ENCODE measurements at regions not wholly inside any gene's neighbourhood (a gene's known extent, or its start where the extent isn't known, plus 50 kb on each side); places are given as distances from the start of the nearest gene placed in this dataset.
A peak's percentile ranks its signal among the peaks of the same experiment; 100 is the strongest.
"Not testable (repeated sequence)": the region's sequence is repeated elsewhere in the genome, so short reads cannot be mapped to it uniquely, and the experiment has no call there.

DNA sequence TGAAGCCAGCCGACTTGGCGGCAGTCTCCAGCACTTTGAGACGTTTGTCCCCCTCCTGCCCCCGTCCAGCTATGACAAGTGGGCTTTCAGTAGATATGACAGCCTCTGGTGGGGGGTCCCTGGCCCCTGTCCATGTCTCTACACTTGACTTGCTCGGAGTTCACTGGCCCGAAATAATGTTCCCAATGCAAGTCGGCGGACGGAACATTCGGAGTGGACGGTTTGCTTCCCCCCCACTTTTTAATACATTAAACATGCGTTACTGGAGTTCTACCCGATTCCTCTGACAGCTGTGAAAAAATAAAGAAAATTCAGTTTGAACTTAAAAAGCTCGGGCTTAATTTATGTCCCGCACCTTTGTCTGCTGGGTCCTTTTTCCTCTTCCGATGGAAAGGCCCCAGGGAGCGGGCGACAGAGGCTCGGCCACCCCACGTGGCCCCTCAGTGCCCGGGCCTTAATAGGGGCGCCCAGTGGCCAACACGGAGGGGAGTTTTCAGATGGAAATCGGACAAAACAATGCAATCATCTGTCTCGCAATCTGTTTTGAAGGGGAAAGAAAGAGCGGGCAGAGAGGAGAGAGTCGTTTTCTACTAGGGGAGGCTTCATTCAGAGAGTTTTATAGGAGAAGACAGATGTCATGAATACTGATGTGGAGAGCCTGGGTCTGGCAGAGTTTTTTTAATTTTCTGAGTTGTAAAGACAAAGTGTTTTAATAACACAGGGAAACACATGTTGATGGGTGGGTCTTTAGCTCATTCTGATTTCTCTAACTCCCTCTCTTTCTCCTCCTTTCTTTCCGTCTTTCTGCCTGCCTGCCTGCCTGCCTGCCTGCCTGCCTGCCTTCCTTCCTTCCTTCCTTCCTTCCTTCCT lies 50.2 kb downstream of the SMIM38 start:
- DNase-seq (ENCODE audit: low read depth in 2 of 2) = no peak

DNA sequence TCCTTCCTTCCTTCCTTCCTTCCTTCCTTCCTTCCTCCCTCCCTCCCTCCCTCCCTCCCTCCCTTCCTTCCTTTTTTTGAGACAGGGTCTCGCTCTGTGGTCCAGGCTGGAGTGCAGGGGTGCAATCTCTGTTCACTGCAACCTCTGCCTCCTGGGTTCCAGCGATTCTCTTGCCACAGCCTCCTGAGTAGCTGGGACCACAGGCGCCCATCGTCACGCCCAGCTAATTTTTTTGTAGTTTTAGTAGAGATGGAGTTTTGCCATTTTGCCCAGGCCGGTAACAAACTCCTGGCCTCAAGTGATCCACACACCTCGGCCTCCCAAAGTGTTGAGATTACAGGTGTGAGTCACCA lies 50.9 kb downstream of the SMIM38 start:
- not testable (repeated sequence) for DNase-seq (ENCODE audit: low read depth in 2 of 2)

DNA sequence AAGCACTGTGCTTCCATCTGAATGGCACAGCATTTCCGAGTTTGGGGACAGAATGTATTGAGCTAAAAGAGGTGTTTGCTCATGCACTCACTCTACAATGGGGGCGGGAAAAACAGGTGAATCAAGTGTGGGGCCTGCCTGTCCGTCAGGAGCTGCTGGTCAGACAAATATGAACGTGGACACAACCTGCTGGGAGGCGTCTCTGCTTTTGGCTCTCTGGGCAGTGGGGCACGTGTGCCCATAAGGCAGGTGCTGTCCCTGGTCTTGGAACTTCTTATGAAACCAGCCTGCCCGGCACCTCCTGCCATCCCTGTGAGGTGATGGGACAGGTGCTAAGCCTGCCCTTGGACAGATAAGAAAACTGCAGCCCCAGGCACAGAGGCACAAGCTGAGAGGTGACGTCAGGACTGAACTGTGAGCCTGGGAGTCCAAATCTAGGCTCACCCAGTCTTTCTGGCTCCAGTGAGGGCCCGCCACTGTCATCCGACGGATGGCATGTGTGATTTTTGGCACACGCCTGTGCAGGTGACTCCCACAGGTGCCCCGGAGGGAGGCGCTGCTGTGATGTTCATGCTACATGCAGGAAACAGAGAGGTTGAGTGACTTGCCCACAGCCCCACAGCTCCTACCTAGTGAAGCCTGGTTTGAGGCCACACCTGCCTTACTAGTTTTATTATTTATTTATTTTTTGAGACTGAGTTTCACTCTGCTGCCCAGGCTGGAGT lies 51.6 kb downstream of the SMIM38 start:
- DNase-seq (ENCODE audit: low read depth in 2 of 2) = no peak

DNA sequence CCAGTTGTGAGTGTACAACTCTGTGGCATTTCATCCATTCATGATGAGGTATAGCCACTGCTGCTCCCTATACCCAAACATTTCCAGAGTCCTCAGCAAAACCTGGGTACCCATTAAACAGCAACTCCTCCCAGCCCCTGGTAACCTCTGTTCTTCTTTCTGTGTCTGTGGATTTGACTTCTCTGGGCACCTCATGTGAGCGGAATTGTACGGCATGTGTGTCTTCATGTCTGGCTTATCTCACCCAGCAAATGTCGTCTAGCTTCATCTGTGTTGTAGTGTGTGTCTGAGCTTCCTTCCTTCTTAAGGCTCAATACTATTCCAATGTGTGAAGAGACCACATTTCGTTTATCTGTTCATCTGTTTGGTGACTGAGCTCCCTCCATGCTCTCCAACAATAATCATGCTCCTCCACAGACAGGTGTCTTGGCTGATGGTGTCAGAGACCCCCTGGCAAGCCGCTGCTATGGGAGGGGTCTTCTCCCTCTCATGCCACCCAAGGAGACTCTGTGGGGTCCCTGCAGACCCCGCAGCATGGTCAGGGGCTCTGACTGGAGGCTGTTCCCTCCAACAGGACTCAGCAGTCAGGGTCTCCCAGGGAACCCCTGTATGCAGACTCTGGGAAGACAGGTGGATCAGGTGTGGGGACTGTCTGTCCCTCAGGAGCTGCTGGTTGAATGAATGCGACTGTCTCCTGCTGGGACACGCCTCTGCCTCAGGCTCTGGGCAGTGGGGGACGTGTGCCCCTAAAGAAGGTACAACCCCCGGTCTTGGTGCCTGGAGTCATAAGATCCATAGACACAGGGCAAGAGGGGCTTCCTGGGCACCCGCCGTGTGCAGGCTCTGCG lies 52.7 kb downstream of the SMIM38 start:
- no peak for DNase-seq (ENCODE audit: low read depth in 2 of 2)

GRCh38 chr11:69209038-69209350 lies 53.3 kb downstream of the SMIM38 start:
- DNase-seq (ENCODE audit: low read depth in 2 of 2) = no peak

DNA sequence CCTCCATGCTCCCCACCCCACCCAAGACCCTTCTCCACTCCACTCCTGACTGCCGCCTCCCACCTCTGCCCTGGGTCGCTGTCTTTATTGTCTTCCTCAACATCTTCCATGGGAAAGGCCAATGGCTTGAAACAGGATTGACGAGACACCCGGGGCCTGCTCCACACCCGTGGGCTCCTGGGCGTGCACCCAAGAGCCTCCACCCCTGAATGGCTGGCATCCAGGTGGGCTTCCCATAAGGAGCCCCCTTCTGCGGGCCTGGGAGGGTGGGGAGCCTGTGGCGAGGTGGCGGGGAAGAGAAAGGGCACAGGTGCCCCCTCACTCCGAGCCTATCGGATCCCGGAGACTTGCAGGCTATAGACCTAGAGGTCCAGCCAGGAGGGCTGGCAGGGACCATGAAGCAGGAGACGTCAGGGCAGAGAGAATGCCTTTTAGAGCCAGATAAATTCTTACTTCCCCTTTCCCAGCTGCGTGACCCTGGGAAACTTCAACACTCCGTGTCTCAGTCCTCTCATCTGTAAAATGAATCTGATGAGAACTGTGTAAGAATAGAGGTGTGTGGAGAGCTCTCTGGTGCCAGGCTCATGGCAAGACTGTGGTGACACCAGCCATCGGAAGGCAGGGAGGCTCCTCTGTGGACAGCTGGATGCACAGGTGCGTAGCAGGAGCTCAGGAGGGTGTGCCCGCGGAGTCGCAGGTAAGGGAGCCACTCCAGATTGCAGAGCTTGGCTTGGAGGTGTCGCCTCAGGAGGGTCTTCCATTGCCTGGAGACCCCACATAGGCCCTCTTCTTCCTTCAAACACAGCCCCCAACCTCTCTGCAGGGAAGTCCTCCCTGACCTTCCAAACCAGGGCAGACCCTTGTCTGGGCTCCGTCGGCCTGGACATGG lies 53.9 kb downstream of the SMIM38 start:
- no peak for DNase-seq (ENCODE audit: low read depth in 2 of 2)

- peak; percentile 15 to 16 for DNase-seq (ENCODE audit: low read depth in 2 of 2)
Measured at GRCh38 chr11:69210310-69211035, 54.7 kb downstream of the SMIM38 start.

DNA sequence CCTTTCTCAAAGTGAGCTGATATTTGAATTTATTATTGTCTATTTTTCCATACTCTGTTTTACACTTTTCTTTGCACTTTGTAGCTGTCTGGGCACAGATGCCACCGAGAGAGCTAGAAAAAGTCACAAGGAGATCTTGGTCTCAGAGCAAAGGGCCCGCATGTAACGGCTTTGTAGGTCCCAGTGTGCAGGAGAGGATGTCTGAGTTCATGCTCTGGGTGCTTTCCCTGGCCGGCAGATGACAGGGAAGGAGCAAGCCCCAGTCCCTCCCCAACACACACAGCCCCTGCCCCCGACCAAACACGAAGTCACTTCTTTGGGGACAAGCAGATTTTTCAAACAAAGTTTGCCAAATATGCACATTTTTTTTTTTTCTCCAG lies 55.8 kb downstream of the SMIM38 start:
- DNase-seq (ENCODE audit: low read depth in 2 of 2) = no peak

DNA sequence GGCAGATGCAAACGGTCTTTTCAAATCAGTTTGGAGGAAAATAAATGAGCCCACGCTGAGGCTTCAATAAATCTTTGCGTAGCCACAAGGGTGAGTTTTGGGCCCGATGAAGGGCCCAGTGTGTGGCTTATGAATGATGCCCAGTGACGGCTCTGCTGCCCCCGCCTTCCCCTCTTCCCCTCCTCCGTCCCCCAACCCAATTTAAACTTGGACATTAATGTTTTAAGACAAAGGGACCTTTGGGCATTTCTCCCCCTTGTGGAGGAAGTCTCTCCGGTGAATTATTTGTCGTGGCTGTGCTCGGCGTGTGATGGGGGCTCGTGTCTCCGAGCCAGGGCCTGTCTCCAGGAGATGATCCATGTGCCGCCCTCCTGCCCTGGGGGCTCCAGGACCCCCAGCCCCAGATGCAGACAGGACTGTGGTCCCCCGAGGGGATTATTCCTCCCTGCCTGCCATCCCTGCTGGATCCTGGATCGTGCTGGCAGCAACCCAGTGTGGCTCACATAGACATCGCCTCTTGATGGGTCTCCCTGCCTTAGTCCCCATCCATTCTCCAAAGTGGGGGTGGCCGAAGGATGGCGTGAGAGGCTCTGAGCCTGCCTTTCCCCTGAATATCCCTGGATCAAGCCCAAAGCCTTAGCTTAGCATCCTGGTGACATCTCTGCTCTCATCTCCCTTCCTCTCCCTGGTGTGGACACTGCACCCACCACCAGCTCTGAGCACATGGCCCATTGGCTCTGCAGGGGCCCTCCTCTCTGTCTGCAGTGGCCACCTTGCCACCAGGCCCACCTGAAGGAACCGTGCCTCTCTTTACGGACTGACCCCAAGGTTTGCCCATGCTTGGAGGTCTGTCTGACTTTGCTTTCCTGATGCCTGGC lies 56.4 kb downstream of the SMIM38 start:
- no peak for DNase-seq (ENCODE audit: low read depth in 2 of 2)

DNA sequence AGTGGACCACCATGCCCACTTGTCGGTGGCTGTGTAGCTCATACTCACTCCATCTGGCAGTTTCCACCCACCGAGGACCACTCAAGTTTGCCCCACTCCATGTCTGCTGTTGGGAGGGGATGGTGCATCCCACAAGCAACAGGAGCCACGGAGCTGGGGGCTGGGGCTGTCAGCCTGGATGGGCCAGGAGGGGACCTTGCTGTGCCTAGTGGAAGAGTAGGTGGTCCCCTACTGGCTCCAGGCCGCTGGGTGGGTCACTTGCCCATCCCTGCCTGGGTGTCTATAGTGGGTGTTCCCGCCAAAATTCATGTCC lies 57.0 kb downstream of the SMIM38 start:
- DNase-seq (ENCODE audit: low read depth in 2 of 2) = no peak

- peak; percentile 15 to 21 for DNase-seq (ENCODE audit: low read depth in 2 of 2)
Measured at GRCh38 chr11:69213316-69213715, 57.6 kb downstream of the SMIM38 start.

DNA sequence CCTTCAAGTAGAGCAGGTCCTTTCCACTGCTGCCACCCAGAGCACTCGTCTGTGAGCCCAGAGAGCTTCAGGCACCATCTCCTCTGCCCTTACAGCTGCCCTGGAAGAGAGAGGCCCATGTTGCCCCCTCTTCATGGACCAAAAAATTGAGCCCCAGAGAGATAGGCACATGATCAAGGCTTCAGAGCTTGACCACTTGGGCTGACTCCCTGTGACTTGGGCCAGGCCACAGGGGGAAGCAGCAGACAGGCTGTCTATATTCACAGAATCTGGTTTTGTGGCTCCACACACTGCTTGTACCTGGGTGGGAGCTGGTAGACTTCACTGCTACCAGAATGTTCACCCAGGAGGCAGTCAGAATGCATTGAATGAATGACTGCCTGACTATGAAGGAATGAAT lies 58.2 kb downstream of the SMIM38 start:
- DNase-seq (ENCODE audit: low read depth in 2 of 2) = no peak

DNA sequence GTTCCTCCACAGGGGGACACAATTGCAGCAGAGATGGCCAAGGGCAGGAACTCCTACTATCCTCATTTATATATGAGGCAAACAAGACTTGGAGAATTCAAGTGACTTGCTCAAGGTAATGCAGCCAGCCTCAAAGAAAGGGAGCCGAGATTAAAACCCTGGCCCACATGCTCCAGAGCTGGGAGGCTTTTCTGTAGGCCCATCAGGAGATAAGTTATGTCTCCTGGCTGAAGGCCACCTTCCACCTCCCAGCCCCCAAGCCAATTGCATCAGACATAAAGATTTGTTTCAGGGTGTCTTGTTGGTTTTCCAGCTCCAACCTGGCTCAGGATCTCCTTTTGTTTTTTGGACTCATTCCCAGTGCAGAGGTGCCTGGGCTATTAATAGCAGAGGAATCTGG lies 59.5 kb downstream of the SMIM38 start:
- no peak for DNase-seq (ENCODE audit: low read depth in 2 of 2)

GRCh38 chr11:69215784-69216415 lies 60.2 kb downstream of the SMIM38 start:
- no peak for DNase-seq (ENCODE audit: low read depth in 2 of 2)

DNA sequence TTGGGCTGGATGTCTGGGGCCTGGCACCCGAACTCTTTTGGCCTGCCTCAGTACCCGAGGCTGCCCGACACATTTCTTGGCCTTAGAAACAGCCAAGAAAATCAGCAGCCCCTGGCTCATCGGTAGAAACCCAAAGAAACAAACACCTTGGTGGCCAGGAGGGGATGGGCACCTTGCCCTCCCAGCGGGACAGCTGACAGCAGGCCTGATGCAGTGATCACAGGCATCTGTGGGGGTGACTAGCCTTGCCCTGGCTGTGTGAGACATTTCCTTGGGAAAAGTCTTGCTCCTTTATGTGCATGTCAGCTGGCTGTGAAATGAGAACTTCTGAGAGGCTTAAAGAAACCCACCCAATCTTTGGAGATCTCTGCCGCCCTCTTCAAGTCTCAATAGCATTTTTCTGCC lies 60.9 kb downstream of the SMIM38 start:
- DNase-seq (ENCODE audit: low read depth in 2 of 2) = no peak

GRCh38 chr11:69217276-69218105 lies 61.8 kb downstream of the SMIM38 start:
- no peak for DNase-seq (ENCODE audit: low read depth in 2 of 2)

DNA sequence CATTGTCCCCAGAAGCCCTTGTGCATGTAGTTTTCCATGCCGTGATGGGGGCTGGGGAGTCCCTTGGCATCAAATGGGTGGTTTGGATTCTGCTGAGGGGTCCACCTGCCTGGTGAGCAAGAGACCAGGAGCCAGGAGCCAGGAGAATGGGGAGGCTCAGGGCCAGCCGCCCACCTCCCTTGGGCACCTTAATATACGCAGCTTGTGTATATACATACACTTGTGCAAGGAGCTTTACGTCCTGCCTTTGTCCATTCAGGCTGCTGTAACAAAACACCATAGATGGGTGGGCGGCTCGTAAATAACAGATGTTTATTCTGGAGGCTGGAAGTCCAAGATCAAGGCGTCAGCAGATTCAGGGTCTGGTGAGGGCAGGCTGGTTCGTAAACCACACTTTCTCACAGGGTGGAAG lies 62.5 kb downstream of the SMIM38 start:
- DNase-seq (ENCODE audit: low read depth in 2 of 2) = no peak

DNA sequence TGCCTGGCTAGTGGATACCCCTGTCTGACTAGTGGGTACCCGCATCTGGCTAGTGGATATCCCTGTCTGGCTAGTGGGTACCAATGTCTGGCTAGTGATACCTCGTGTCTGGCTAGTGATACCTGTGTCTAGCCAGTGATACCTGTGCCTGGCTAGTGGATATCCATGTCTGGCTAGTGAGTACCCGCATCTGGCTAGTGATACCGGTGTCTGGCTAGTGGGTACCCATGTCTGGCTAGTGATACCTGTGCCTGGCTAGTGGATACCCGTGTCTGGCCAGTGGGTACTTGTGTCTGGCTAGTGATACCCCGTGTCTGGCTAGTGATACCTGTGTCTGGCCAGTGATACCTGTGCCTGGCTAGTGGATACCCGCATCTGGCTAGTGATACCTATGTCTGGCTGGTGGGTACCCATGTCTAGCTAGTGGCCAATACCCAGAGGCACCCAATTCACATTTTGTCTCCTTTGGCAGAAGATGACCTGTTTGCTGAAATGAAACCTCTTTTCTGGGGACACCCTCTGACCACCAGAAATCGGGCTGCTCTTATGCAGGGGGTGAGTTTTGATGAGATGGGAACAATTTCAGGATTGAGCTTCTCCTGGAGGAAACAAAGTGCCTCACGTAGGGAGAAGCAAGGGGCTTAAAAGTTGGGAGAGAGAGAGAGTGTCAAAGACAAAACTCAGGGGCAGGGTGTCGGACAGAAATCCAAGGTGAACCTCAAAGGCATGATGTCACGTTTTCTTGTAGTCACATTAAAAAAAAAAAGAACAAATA lies 63.4 kb downstream of the SMIM38 start:
- DNase-seq (ENCODE audit: low read depth in 2 of 2) = no peak

All from stimulated activated CD4-positive, alpha-beta T cell treated with anti-CD3 and anti-CD28 coated beads, Interleukin-4, amount 100 ng/mL, for 48 hours (primary cell).